Small intestine (tissue), 7 donors: ENCODE measurements at regions not wholly inside any gene's neighbourhood (a gene's known extent, or its start where the extent isn't known, plus 50 kb on each side); places are given as distances from the start of the nearest gene placed in this dataset.

Source experiments
- DNase-seq, 2 donors: peaks; one replicate each; pipeline versions ENCODE4 v3.0.0 to v3.0.0-alpha.2; 2013
- FAIRE-seq: peaks from 2 replicates; lab custom pipeline; 2012; peaks lifted over from hg19 to GRCh38; lab: Jason Lieb, UNC
- H3K27ac ChIP-seq, 3 donors: one replicate each; pipeline ENCODE4 v1.5.1; 2013; ENCODE audit warnings: low read length in 2 of 3, mild to moderate bottlenecking in 2 of 3, control low read depth in 1 of 3, inconsistent platforms in 1 of 3, low read depth in 1 of 3, moderate library complexity in 1 of 3
- H3K27me3 ChIP-seq, 3 donors: one replicate each; pipeline ENCODE4 v1.6.1; 2013; ENCODE audit warnings: low read length in 3 of 3, inconsistent platforms in 1 of 3; ENCODE audit not compliant: control insufficient read depth in 3 of 3, insufficient read depth in 3 of 3
- H3K36me3 ChIP-seq, 3 donors: one replicate each; pipeline ENCODE4 v1.6.1; 2013; ENCODE audit warnings: low read length in 3 of 3, inconsistent platforms in 1 of 3, low read depth in 1 of 3, mild to moderate bottlenecking in 1 of 3, moderate library complexity in 1 of 3; ENCODE audit not compliant: control insufficient read depth in 3 of 3, insufficient read depth in 2 of 3
- H3K4me1 ChIP-seq, 3 donors: one replicate each; pipeline ENCODE4 v1.6.1; 2013; ENCODE audit warnings: low read length in 2 of 3, inconsistent platforms in 1 of 3, low read depth in 1 of 3, mild to moderate bottlenecking in 1 of 3, moderate library complexity in 1 of 3; ENCODE audit not compliant: control insufficient read depth in 3 of 3, insufficient read depth in 2 of 3
- H3K4me3 ChIP-seq, 3 donors: one replicate each; pipeline ENCODE4 v1.5.1; 2013; ENCODE audit warnings: low read length in 3 of 3, control low read depth in 1 of 3, inconsistent platforms in 1 of 3, low read depth in 1 of 3, mild to moderate bottlenecking in 1 of 3, moderate library complexity in 1 of 3
- H3K9me3 ChIP-seq, 2 donors: one replicate each; pipeline ENCODE4 v1.6.1; 2013; ENCODE audit warnings: low read depth in 1 of 2, low read length in 1 of 2; ENCODE audit not compliant: control insufficient read depth in 2 of 2, insufficient read depth in 1 of 2
- WGBS, 3 donors: extraction: QIAGEN DNeasy Blood & Tissue Kit; methylation state at CpG; one replicate each; pipeline ENCODE4 v1.1.7; 2013; 5-methylcytosine and 5-hydroxymethylcytosine counted together
- donor health status: healthy with polysubstance abuse.
- donor health status: control.
- donor health status: control.
- donor health status: Bipolar disorder and iron deficiency.
- donor health status: healthy.

DNA sequence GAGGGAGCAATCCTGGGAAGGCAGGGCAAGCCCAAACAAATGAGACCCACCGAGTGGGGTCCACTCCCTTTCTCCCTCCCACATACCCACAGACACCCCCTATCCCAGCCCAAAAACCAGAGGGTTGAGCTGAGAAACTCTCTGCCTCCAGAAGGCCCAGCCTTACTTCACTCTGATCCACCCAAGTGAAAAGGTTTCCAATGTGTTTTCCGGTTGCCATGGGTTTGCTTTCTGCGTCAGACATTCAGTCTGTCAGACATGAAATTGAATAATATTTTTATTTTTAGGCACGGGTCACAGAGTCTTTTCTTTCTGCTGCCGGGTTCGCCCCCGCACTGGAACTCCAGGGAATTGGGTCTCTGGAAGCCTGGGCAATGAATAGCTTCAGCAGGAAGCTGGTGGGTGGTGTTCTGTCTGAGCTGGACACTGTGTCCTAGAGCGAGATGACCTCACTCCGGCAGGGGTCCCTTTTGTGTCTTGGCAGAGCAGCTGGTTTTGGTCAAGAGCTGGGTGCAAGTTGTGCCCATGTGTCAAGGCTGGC lies 69.8 kb upstream of the CLMN start:
- H3K4me3 ChIP-seq, result no peak overlapping the region
- no peaks in the 10 kb centered on the region for H3K27me3 ChIP-seq
- H3K27ac ChIP-seq, result peak overlapping the region in 1 of 3 donors; percentile 39
- H3K4me1 ChIP-seq, result no peaks in the 10 kb centered on the region
- H3K36me3 ChIP-seq, result no peaks in the 10 kb centered on the region
- H3K9me3 ChIP-seq, result no peaks in the 10 kb centered on the region
- WGBS, 3 donors, result 79 to 93% (median 89%) methylated on average over 9 of the region's 9 CpGs
- no peak for FAIRE-seq
- no peak for DNase-seq

DNA sequence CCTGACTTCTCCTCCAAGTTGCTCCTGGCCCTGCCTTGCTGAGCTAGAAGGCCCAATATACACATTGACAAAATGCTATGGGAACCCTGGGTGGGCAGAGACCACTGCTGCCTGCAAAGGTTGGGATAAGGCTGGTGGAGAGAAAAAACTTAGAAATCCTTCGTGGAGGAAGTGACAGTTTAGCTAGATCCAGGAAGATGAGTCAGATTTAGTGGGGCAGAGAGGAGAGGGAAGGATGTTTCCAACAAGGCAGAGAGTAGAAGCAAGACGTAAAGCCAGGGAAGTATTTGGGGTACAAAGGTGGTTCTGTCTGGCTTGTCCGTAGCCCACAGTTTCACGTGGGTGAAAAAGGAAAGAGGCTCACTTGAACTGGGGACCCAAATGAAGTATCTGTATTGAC lies 69.0 kb upstream of the CLMN start:
- Histone ChIP-seq H3K36me3 (no peaks in the 10 kb centered on the region), H3K4me3 (no peak overlapping the region), H3K4me1 (no peaks in the 10 kb centered on the region), H3K9me3 (no peaks in the 10 kb centered on the region), H3K27me3 (no peaks in the 10 kb centered on the region), H3K27ac (no peak overlapping the region)
- 67 to 79% (median 76%) methylated on average over 4 of the region's 4 CpGs for WGBS, 3 donors
- no peak for FAIRE-seq
- no peak for DNase-seq

DNA sequence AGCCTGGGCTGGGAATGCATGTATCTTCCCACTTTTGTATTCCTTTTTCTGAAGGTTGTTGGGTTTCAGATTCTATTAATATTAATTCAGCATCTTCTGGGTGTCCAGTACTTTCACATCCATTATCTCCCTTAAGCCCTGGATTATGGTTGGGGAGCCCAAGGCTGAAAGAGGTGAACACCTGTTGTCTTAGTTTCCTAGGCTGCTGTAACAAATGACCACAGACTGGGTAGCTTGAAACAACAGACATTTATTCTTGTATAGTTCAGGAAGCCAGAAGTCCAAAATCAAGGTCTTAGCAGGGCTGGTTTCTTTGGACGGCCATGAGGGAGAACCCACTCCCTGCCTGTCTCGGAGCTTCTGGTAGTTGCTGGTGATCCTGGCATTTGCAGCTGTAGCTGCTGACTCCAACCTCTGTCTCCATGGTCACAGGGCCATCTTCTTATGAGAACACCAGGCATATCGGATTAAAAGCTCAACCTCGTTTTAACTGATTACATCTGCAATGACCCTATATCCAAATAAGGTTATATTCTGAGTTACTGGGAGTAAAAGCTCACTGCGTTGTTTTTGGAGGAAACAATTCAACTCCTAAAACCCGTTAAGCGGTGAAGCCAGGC lies 68.2 kb upstream of the CLMN start:
- FAIRE-seq, result no peak
- H3K27ac ChIP-seq, result no peak overlapping the region

DNA sequence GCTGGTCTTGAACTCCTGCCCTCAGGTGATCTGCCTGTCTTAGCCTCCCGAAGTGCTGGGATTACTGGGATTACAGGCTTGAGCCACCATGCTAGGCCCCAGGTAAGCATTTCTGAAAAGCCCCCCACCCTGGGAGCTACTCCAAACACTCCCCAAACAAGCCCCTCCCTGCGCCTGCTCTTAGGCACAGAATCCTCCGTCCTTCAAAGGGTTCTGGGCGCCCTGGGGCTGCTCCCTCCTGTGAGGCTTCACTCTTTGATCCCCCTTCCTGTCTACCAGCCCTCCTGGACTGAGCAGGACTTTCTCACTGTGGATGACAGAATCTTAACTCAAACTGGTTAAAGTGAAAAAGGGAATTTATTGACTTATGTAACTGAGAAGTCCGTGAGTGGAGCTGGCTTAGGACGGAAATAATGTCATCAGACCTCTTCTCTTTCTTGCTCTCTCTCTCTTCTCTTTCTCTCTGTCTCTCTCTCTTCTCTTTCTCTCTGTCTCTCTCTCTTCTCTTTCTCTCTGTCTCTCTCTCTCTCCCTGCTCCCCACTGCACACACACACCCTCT lies 66.9 kb upstream of the CLMN start:
- no peaks in the 10 kb centered on the region for H3K27me3 ChIP-seq
- H3K4me1 ChIP-seq, result no peaks in the 10 kb centered on the region
- H3K36me3 ChIP-seq, result no peaks in the 10 kb centered on the region
- no peak overlapping the region for H3K27ac ChIP-seq
- 76 to 83% (median 81%) methylated on average over 6 of the region's 6 CpGs for WGBS, 3 donors
- no peaks in the 10 kb centered on the region for H3K9me3 ChIP-seq
- FAIRE-seq (no peak), DNase-seq (no peak)
- H3K4me3 ChIP-seq, result no peak overlapping the region

More for the DNA sequence above, 68.2 kb upstream of the CLMN start:
- DNase-seq, result no peak
- Histone ChIP-seq H3K4me1 (no peaks in the 10 kb centered on the region), H3K4me3 (no peak overlapping the region), H3K9me3 (no peaks in the 10 kb centered on the region), H3K36me3 (no peaks in the 10 kb centered on the region), H3K27me3 (no peaks in the 10 kb centered on the region)
- 75 to 79% (median 77%) methylated on average over 7 of the region's 7 CpGs for WGBS, 3 donors

DNA sequence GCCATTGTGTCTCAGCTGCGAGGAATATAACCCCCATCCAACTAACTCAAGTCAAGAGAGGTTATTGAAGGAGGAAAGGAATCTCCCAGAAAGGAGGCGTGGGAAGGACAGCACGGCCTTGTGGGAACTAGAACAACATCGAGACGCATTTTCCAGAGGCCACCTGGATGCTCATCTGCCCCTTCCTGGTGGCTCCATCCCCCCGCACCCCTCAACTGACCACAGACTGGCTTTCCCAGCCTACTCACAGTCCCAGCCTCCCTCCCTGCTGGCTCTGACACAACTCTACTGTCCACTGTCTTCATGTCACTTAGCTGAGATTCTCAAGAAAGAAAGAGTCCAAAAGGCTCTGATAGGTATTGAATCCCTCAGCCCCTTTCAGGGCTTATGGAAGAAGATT lies 66.0 kb upstream of the CLMN start:
- WGBS, 3 donors, result 76 to 88% (median 87%) methylated on average over 6 of the region's 6 CpGs
- Histone ChIP-seq H3K4me3 (no peak overlapping the region), H3K27me3 (no peaks in the 10 kb centered on the region), H3K27ac (no peak overlapping the region), H3K36me3 (no peaks in the 10 kb centered on the region), H3K9me3 (peaks cover 0 to 4% of the 10 kb centered on the region in 2 donors), H3K4me1 (no peaks in the 10 kb centered on the region)
- FAIRE-seq (no peak), DNase-seq (no peak)

DNA sequence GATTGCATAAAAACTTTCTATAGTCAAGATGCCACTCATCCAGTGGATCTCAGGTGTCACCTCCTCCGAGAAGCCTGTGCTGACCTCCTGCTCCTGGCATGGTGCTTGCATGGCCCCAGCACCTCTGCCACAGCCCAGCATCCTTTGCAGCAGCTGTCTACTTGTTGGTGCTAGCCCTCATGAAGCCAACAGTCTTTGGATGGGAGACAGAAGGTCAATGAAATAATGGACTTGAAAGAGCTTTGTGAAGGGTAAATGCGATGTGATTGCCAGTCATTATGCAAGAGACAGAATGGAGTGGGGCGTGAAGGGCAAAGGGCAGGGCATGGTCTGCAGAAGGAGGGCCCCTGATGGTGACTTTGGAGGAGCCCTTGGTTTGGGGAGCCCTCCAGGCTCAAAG lies 63.0 kb upstream of the CLMN start:
- no peaks in the 10 kb centered on the region for H3K27me3 ChIP-seq
- no peak overlapping the region for H3K27ac ChIP-seq
- FAIRE-seq (no peak), DNase-seq (no peak)
- H3K4me1 ChIP-seq, result no peaks in the 10 kb centered on the region
- H3K4me3 ChIP-seq, result no peak overlapping the region
- no peaks in the 10 kb centered on the region for H3K36me3 ChIP-seq
- H3K9me3 ChIP-seq, result peaks cover 0 to 15% of the 10 kb centered on the region in 2 donors
- 72 to 88% (median 76%) methylated on average over 3 of the region's 3 CpGs for WGBS, 3 donors

DNA sequence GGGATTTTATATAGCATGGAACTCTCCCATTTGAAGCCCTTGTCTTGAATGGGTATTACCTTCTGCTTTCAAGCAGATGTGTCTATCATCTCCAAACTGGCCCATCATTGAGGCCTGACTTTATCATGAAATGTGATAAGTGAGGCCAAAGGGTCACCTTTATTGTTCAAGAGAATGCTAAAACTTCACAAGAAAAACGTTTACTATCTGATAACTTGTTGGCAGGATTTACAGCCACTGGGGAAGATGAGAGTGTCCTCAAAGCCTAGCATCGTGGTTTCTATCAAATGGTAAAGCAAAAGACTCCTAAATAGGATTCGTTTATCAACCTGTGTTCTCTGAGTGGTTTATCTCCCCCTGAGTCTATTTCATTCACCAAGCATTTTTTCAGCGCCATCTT lies 62.0 kb upstream of the CLMN start:
- DNase-seq (no peak), FAIRE-seq (no peak)
- no peak overlapping the region for H3K4me3 ChIP-seq
- no peaks in the 10 kb centered on the region for H3K4me1 ChIP-seq
- no peaks in the 10 kb centered on the region for H3K27me3 ChIP-seq
- 26 to 41% (median 33%) methylated on average over 4 of the region's 4 CpGs for WGBS, 3 donors
- no peak overlapping the region for H3K27ac ChIP-seq
- no peaks in the 10 kb centered on the region for H3K36me3 ChIP-seq
- peaks cover 0 to 15% of the 10 kb centered on the region in 2 donors for H3K9me3 ChIP-seq

DNA sequence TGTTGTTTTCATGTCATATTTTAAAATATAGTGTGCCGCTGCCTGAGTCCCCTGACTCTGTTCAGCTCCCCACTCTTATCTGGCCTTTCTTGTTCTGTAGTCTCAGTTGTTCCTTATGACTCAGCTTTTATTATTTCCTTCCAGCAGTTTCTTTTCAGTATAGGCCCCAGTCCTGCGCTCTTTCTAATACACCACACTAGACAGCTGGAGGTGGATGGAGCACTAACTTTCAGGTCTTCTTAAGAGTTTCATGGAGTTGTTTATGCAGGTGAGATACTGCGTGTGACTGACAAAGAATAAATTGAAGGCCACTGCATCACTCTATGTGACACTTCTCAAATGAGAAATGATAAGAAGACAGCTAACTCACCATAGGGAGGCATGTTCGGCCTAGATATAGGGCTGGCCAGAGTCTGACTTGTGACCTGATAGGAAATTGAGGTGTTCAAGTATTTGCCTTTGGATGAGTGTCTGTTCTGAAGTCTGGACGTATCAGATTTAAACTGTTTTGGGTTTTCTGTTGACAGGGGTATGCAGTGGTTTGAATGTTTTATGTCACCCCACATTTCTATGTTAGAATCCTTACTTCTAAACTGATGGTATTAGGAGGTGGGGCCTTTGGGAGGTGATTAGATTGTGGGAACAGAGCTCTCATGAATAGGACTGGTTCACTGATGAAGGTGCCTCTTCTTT lies 60.8 kb upstream of the CLMN start:
- no peak overlapping the region for H3K27ac ChIP-seq
- H3K27me3 ChIP-seq, result no peaks in the 10 kb centered on the region
- peaks cover 0 to 15% of the 10 kb centered on the region in 2 donors for H3K9me3 ChIP-seq
- DNase-seq (no peak), FAIRE-seq (no peak)
- no peaks in the 10 kb centered on the region for H3K36me3 ChIP-seq
- no peak overlapping the region for H3K4me3 ChIP-seq
- 89 to 95% (median 93%) methylated on average over 5 of the region's 5 CpGs for WGBS, 3 donors
- no peaks in the 10 kb centered on the region for H3K4me1 ChIP-seq
